ENCODE measurements at regions not wholly inside any gene's neighbourhood (a gene's known extent, or its start where the extent isn't known, plus 50 kb on each side); places are given as distances from the start of the nearest gene placed in this dataset.

- TF ChIP-seq SRSF3 (IDR thresholded peaks at IDR 0.05; ENCODE audit: insufficient read depth, low read length) (no peak), ERF (CRISPR knock-in tag; IDR thresholded peaks at IDR 0.05) (no peak), NR2C2 (CRISPR knock-in tag; IDR thresholded peaks at IDR 0.05) (no peak), NR2C2 (tag; IDR thresholded peaks at IDR 0.05) (peak; percentile 72), JUND (IDR thresholded peaks at IDR 0.05; ENCODE audit: borderline replicate concordance, low read depth, low read length) (peak; percentile 85), JUND (tag; IDR thresholded peaks at IDR 0.05; ENCODE audit: borderline replicate concordance, low read depth, low read length) (peak; percentile 72; the same call in 2 of the 3 replicates), POLR2AphosphoS2 (IDR thresholded peaks at IDR 0.05; ENCODE audit: low read length) (no peak), CCNT2 (IDR thresholded peaks at IDR 0.05; ENCODE audit: borderline replicate concordance, extremely low read depth, insufficient read length, low read depth, low read length) (peak; percentile 37), GATA2 (CRISPR knock-in tag; IDR thresholded peaks at IDR 0.05) (peak; percentile 41; the same call in 1 of the 2 replicates), MAX (CRISPR knock-in tag; IDR thresholded peaks at IDR 0.05) (no peak), MAFF (IDR thresholded peaks at IDR 0.05; ENCODE audit: low read length) (peak; percentile 57; the same call in 1 of the 2 replicates), XRCC4 (IDR thresholded peaks at IDR 0.05; ENCODE audit: extremely low read depth, insufficient read depth, insufficient read length) (no peak), HMG20B (CRISPR knock-in tag; IDR thresholded peaks at IDR 0.05) (no peak), ZNF197 (CRISPR knock-in tag; IDR thresholded peaks at IDR 0.05; ENCODE audit: low read depth) (no peak), TCF3 (CRISPR knock-in tag; IDR thresholded peaks at IDR 0.05) (peak; percentile 88), ZNF282 (CRISPR knock-in tag; IDR thresholded peaks at IDR 0.05) (no peak), SAFB2 (IDR thresholded peaks at IDR 0.05; ENCODE audit: borderline replicate concordance, low read depth, low read length, severe bottlenecking) (no peak), TAF9B (IDR thresholded peaks at IDR 0.05; ENCODE audit: partially characterized antibody) (peak; percentile 18), SMC3 (conservative IDR thresholded peaks at IDR 0.05; ENCODE audit: insufficient read depth, low read depth, low read length) (no peak)
Measured at GRCh38 chr6:106856227-106856874, 118.2 kb downstream of the CD24 start (continued).

Measured in K562 (cell line).